ENCODE measurements at regions not wholly inside any gene's neighbourhood (a gene's known extent, or its start where the extent isn't known, plus 50 kb on each side); places are given as distances from the start of the nearest gene placed in this dataset.

DNA sequence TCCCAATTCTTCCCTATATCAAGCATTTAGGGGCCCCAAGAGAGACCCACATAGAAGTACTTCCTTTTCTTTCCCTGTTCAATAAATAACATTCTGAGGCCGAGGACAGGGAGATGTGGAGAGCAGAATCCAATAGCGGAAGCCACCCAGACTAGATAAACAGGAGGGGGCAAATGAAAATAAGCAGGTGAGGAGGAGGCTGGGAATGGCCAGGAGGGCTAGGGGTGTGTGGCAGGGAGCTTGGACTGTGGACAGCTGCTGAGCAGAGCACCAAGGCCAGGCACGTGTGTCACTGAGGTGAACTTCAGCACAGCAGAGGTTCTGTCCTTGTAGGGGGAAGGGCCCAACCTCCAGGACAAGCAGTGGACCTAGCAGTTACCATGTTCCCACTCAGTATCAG is 339.2 kb downstream of the FOXA2 start:
- TF ChIP-seq, protein P1, sequence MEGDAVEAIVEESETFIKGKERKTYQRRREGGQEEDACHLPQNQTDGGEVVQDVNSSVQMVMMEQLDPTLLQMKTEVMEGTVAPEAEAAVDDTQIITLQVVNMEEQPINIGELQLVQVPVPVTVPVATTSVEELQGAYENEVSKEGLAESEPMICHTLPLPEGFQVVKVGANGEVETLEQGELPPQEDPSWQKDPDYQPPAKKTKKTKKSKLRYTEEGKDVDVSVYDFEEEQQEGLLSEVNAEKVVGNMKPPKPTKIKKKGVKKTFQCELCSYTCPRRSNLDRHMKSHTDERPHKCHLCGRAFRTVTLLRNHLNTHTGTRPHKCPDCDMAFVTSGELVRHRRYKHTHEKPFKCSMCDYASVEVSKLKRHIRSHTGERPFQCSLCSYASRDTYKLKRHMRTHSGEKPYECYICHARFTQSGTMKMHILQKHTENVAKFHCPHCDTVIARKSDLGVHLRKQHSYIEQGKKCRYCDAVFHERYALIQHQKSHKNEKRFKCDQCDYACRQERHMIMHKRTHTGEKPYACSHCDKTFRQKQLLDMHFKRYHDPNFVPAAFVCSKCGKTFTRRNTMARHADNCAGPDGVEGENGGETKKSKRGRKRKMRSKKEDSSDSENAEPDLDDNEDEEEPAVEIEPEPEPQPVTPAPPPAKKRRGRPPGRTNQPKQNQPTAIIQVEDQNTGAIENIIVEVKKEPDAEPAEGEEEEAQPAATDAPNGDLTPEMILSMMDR (IDR thresholded peaks at IDR 0.05; ENCODE audit: insufficient read depth, low read length, poor library complexity, severe bottlenecking): no peak
- no peaks in the 10 kb centered on the region for H3K27me3 ChIP-seq (replicated peaks; ENCODE audit: control insufficient read depth, insufficient read depth, low read length)
- no peak for DNase-seq (ENCODE audit: extremely low read depth, insufficient read length)
- H3K36me3 ChIP-seq (ENCODE audit: control insufficient read depth, insufficient read depth, low read length): no peaks in the 10 kb centered on the region
- no peak overlapping the region for H3K4me3 ChIP-seq (replicated peaks; ENCODE audit: low read depth, low read length)

DNA sequence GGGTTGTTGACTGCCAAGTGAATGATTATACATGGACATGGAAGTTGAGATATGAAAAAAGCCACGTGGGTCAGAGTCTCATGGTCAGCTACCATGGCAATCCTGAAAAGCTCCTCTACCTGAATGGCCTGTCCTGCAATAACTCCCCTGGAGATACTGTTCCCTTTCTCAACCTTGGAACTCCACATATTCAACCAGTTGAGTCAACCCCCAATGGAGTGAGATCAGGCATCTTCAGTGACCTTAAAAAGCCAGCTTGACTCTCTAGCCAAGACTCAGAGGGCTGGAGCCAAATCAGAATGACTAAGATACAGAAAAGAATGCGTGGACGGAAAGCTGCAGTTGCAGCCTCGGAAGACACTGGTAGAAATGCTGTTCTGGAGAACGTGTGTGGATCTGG is 341.3 kb downstream of the FOXA2 start:
- TF ChIP-seq, protein P1 (IDR thresholded peaks at IDR 0.05; ENCODE audit: insufficient read depth, low read length, poor library complexity, severe bottlenecking): no peak
- no peaks in the 10 kb centered on the region for H3K27me3 ChIP-seq (replicated peaks; ENCODE audit: control insufficient read depth, insufficient read depth, low read length)
- DNase-seq (ENCODE audit: extremely low read depth, insufficient read length): no peak
- H3K36me3 ChIP-seq (ENCODE audit: control insufficient read depth, insufficient read depth, low read length): no peaks in the 10 kb centered on the region
- H3K4me3 ChIP-seq (replicated peaks; ENCODE audit: low read depth, low read length): no peak overlapping the region

DNA sequence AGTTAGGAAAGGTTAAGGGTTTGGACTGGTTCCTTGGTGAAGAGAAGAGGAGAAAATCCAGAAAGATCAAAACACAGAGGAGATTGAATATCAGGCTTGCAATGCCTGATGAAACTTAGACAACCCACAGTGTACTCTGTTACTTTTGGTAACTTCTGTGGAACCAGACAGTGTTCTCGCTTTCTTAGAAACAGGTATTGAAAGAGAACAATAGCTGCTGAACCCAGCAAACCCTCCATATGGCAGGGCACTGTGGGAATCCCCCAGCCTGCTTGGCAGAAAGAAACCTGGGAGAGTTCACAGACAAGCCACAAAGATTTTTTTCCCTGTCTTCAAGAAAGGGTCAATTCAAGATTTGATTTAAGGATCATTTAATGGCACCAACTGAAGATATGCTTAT is 342.8 kb downstream of the FOXA2 start:
- no peak for DNase-seq (ENCODE audit: extremely low read depth, insufficient read length)
- H3K4me3 ChIP-seq (replicated peaks; ENCODE audit: low read depth, low read length): no peak overlapping the region
- no peaks in the 10 kb centered on the region for H3K27me3 ChIP-seq (replicated peaks; ENCODE audit: control insufficient read depth, insufficient read depth, low read length)
- TF ChIP-seq, protein P1 (IDR thresholded peaks at IDR 0.05; ENCODE audit: insufficient read depth, low read length, poor library complexity, severe bottlenecking): no peak
- no peaks in the 10 kb centered on the region for H3K36me3 ChIP-seq (ENCODE audit: control insufficient read depth, insufficient read depth, low read length)

- Histone ChIP-seq H3K36me3 (ENCODE audit: control insufficient read depth, insufficient read depth, low read length) (no peaks in the 10 kb centered on the region), H3K4me3 (replicated peaks; ENCODE audit: low read depth, low read length) (no peak overlapping the region)
- DNase-seq (ENCODE audit: extremely low read depth, insufficient read length): no peak
Observed at GRCh38 chr20:22232923-22233322, 351.4 kb downstream of the FOXA2 start.

GRCh38 chr20:22232473-22232872 is 351.9 kb downstream of the FOXA2 start:
- no peak overlapping the region for H3K4me3 ChIP-seq (replicated peaks; ENCODE audit: low read depth, low read length)
- no peak for DNase-seq (ENCODE audit: extremely low read depth, insufficient read length)
- no peaks in the 10 kb centered on the region for H3K36me3 ChIP-seq (ENCODE audit: control insufficient read depth, insufficient read depth, low read length)
- H3K27me3 ChIP-seq (replicated peaks; ENCODE audit: control insufficient read depth, insufficient read depth, low read length): no peaks in the 10 kb centered on the region
- TF ChIP-seq, protein P1 (IDR thresholded peaks at IDR 0.05; ENCODE audit: insufficient read depth, low read length, poor library complexity, severe bottlenecking): no peak

More at GRCh38 chr20:22232923-22233322, 351.4 kb downstream of the FOXA2 start:
- TF ChIP-seq, protein P1 (IDR thresholded peaks at IDR 0.05; ENCODE audit: insufficient read depth, low read length, poor library complexity, severe bottlenecking): no peak
- H3K27me3 ChIP-seq (replicated peaks; ENCODE audit: control insufficient read depth, insufficient read depth, low read length): no peaks in the 10 kb centered on the region

Measured in GM06990 (cell line).